HL-60 (cell line): ENCODE measurements at regions not wholly inside any gene's neighbourhood (a gene's known extent, or its start where the extent isn't known, plus 50 kb on each side); places are given as distances from the start of the nearest gene placed in this dataset.

Source experiments
- TF ChIP-seq, protein P1 (sequence below): IDR thresholded peaks from 2 replicates; pipeline ENCODE4 v1.6.1; 2012; ENCODE audit warnings: low read depth; ENCODE audit not compliant: insufficient replicate concordance
- TF ChIP-seq, protein P2 (sequence below): IDR thresholded peaks from one replicate; pipeline ENCODE4 v1.5.1; 2011; ENCODE audit warnings: low read length, control low read depth, inconsistent platforms; ENCODE audit not compliant: insufficient read depth

DNA sequence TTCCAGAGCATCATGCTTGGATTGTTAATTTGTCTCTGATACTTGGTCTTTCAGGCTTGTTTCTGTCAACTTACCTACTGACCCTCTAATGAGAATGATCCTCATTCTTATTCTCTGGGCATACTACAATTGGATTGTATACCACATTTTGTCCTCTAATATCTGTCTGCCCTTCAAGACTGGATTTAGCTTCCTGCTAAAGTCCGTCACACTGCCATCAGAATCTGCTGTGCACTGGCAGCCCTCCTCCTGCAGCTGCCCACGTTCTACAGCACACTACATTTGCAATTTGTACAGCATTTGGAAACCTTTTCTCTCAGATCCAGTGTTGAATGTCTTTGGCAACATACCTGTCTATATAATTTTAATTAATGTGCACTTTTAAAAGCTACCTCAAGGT is 183.1 kb downstream of the ZNF330 start:
- TF ChIP-seq, protein P1, sequence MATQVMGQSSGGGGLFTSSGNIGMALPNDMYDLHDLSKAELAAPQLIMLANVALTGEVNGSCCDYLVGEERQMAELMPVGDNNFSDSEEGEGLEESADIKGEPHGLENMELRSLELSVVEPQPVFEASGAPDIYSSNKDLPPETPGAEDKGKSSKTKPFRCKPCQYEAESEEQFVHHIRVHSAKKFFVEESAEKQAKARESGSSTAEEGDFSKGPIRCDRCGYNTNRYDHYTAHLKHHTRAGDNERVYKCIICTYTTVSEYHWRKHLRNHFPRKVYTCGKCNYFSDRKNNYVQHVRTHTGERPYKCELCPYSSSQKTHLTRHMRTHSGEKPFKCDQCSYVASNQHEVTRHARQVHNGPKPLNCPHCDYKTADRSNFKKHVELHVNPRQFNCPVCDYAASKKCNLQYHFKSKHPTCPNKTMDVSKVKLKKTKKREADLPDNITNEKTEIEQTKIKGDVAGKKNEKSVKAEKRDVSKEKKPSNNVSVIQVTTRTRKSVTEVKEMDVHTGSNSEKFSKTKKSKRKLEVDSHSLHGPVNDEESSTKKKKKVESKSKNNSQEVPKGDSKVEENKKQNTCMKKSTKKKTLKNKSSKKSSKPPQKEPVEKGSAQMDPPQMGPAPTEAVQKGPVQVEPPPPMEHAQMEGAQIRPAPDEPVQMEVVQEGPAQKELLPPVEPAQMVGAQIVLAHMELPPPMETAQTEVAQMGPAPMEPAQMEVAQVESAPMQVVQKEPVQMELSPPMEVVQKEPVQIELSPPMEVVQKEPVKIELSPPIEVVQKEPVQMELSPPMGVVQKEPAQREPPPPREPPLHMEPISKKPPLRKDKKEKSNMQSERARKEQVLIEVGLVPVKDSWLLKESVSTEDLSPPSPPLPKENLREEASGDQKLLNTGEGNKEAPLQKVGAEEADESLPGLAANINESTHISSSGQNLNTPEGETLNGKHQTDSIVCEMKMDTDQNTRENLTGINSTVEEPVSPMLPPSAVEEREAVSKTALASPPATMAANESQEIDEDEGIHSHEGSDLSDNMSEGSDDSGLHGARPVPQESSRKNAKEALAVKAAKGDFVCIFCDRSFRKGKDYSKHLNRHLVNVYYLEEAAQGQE: no peak
- TF ChIP-seq, protein P2, sequence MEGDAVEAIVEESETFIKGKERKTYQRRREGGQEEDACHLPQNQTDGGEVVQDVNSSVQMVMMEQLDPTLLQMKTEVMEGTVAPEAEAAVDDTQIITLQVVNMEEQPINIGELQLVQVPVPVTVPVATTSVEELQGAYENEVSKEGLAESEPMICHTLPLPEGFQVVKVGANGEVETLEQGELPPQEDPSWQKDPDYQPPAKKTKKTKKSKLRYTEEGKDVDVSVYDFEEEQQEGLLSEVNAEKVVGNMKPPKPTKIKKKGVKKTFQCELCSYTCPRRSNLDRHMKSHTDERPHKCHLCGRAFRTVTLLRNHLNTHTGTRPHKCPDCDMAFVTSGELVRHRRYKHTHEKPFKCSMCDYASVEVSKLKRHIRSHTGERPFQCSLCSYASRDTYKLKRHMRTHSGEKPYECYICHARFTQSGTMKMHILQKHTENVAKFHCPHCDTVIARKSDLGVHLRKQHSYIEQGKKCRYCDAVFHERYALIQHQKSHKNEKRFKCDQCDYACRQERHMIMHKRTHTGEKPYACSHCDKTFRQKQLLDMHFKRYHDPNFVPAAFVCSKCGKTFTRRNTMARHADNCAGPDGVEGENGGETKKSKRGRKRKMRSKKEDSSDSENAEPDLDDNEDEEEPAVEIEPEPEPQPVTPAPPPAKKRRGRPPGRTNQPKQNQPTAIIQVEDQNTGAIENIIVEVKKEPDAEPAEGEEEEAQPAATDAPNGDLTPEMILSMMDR: no peak
